ENCODE measurements at regions not wholly inside any gene's neighbourhood (a gene's known extent, or its start where the extent isn't known, plus 50 kb on each side); places are given as distances from the start of the nearest gene placed in this dataset.

- no peak for ATAC-seq (ENCODE audit: low read depth)
- Mint-ChIP-seq H3K27ac (no peak overlapping the region), H3K4me1 (no peaks in the 10 kb centered on the region), H3K27me3 (no peaks in the 10 kb centered on the region), H3K36me3 (ENCODE audit: low read depth) (no peaks in the 10 kb centered on the region), H3K9me3 (peaks cover 5% of the 10 kb centered on the region), H3K4me3 (no peak overlapping the region)
- intact Hi-C loops (cut with micrococcal nuclease), result no loop called here
- no peak for TF ChIP-seq CTCF (IDR thresholded peaks at IDR 0.05)
- ChIA-PET POLR2A (no interaction called here), CTCF (no interaction called here)
- DNase-seq, result no peak
Measured at GRCh38 chr16:64254443-64255367, 867.2 kb downstream of the CDH11 start.

GRCh38 chr16:64253525-64253924, 868.3 kb downstream of the CDH11 start:
- TF ChIP-seq CTCF (IDR thresholded peaks at IDR 0.05), result no peak
- no peak for ATAC-seq (ENCODE audit: low read depth)
- ChIA-PET CTCF (no interaction called here), POLR2A (no interaction called here)
- Mint-ChIP-seq H3K27ac (no peak overlapping the region), H3K4me1 (no peaks in the 10 kb centered on the region), H3K36me3 (ENCODE audit: low read depth) (no peaks in the 10 kb centered on the region), H3K9me3 (peaks cover 5% of the 10 kb centered on the region), H3K4me3 (no peak overlapping the region), H3K27me3 (no peaks in the 10 kb centered on the region)
- intact Hi-C loops (cut with micrococcal nuclease), result no loop called here
- DNase-seq, result no peak

GRCh38 chr16:64253096-64253495, 868.8 kb downstream of the CDH11 start:
- Mint-ChIP-seq H3K36me3 (ENCODE audit: low read depth) (no peaks in the 10 kb centered on the region), H3K4me1 (no peaks in the 10 kb centered on the region), H3K4me3 (no peak overlapping the region), H3K27ac (no peak overlapping the region), H3K27me3 (no peaks in the 10 kb centered on the region), H3K9me3 (peaks cover 5% of the 10 kb centered on the region)
- no peak for DNase-seq
- intact Hi-C loops (cut with micrococcal nuclease), result no loop called here
- POLR2A ChIA-PET, result no interaction called here
- TF ChIP-seq CTCF (IDR thresholded peaks at IDR 0.05), result no peak
- CTCF ChIA-PET, result no interaction called here
- ATAC-seq (ENCODE audit: low read depth), result no peak

DNA sequence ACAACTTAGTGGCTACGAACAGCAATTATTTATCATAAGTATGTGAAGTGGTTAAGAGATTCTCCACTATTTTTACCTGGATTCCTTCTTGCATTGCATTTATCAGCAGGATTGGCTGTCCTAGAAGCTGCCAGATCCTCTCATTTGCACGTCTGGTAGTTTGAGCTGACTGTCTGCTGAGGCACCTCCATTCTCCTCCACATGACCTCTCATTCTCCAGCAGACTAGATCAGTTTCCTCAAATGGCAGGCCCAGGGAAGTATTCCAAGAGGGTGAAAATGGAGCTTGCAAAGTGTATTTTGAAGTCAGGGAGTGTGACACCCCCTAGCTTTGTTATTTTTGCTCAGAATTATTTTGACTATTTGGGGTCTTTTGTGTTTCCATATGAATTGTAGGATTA, 870.1 kb downstream of the CDH11 start:
- intact Hi-C loops (cut with micrococcal nuclease), result no loop called here
- Mint-ChIP-seq H3K27me3 (no peaks in the 10 kb centered on the region), H3K9me3 (peaks cover 1% of the 10 kb centered on the region), H3K4me1 (no peaks in the 10 kb centered on the region), H3K36me3 (ENCODE audit: low read depth) (no peaks in the 10 kb centered on the region), H3K4me3 (no peak overlapping the region), H3K27ac (no peak overlapping the region)
- CTCF ChIA-PET, result no interaction called here
- ATAC-seq (ENCODE audit: low read depth) (no peak), DNase-seq (no peak)
- POLR2A ChIA-PET, result no interaction called here
- no peak for TF ChIP-seq CTCF (IDR thresholded peaks at IDR 0.05)

DNA sequence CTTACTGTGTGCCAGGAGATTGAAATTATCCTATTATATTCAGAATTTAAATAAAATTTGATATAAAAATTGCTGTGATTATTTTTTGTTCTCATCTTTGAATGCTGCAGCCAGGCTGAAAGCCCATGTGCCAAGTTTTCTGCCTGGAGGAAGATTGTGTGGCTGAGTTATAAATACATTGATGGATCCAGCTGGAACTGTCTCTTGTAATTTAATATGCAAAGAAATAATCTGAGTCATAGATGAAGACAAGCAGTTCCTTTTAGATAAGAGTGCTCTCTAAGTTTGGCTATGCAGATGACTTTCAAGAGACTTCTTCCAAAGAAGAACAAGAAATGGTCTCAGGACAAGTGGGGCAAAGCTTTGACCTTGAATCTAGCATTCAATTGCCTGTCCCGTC, 871.0 kb downstream of the CDH11 start:
- no peak overlapping the region for H3K4me3 Mint-ChIP-seq
- H3K27me3 Mint-ChIP-seq, result no peaks in the 10 kb centered on the region
- no peak for DNase-seq
- intact Hi-C loops (cut with micrococcal nuclease), result no loop called here
- ChIA-PET CTCF (no interaction called here), POLR2A (no interaction called here)
- no peaks in the 10 kb centered on the region for H3K4me1 Mint-ChIP-seq
- no peak for ATAC-seq (ENCODE audit: low read depth)
- no peaks in the 10 kb centered on the region for H3K36me3 Mint-ChIP-seq (ENCODE audit: low read depth)
- no peak overlapping the region for H3K27ac Mint-ChIP-seq
- TF ChIP-seq CTCF (IDR thresholded peaks at IDR 0.05), result no peak
- no peaks in the 10 kb centered on the region for H3K9me3 Mint-ChIP-seq

Data from activated B cell treated with CpG ODN at 0.5 μM for 24 hours (primary cell).